Keratinocyte (primary cell): ENCODE measurements at regions not wholly inside any gene's neighbourhood (a gene's known extent, or its start where the extent isn't known, plus 50 kb on each side); places are given as distances from the start of the nearest gene placed in this dataset.

ENCODE experiments used
- EZH2 ChIP-seq: IDR thresholded peaks from one replicate; pipeline ENCODE4 v1.6.1; 2012; ENCODE audit warnings: inconsistent platforms, mild to moderate bottlenecking, low read length, moderate library complexity
- TF ChIP-seq, protein P1 (sequence below), 3 experiments: IDR thresholded peaks in 1 of 3; conservative IDR thresholded peaks in 1 of 3; optimal IDR thresholded peaks in 1 of 3; 2 replicates in 2 of 3; 3 replicates in 1 of 3; pipeline versions ENCODE3 to v1.5.1; 2011; ENCODE audit warnings: low read length in 3 of 3, mild to moderate bottlenecking in 3 of 3, moderate library complexity in 2 of 3, control low read depth in 1 of 3, inconsistent platforms in 1 of 3; ENCODE audit not compliant: insufficient read depth in 2 of 3; ENCODE audit errors: extremely low read depth in 1 of 3

DNA sequence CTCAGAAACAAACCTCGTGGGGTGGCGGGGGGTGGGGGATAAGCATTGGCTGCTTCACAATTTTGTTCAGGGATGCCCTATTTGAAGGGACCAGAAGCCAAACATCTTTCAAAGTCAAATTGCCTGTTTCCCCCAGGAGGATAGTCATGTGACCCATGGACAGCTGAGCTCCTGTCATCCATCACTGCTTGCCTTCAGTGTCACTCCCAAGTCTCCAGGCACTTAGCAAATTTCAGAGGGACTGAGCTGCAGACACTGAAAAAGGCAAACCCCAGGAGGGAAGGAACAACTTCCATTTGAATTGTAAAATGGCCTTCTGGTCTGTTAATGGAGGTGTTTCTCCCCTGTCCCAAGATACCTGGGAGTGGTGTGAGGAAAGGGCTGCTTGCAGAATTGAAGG is 73.4 kb downstream of the FRMPD3 start:
- TF ChIP-seq, protein P1, sequence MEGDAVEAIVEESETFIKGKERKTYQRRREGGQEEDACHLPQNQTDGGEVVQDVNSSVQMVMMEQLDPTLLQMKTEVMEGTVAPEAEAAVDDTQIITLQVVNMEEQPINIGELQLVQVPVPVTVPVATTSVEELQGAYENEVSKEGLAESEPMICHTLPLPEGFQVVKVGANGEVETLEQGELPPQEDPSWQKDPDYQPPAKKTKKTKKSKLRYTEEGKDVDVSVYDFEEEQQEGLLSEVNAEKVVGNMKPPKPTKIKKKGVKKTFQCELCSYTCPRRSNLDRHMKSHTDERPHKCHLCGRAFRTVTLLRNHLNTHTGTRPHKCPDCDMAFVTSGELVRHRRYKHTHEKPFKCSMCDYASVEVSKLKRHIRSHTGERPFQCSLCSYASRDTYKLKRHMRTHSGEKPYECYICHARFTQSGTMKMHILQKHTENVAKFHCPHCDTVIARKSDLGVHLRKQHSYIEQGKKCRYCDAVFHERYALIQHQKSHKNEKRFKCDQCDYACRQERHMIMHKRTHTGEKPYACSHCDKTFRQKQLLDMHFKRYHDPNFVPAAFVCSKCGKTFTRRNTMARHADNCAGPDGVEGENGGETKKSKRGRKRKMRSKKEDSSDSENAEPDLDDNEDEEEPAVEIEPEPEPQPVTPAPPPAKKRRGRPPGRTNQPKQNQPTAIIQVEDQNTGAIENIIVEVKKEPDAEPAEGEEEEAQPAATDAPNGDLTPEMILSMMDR (optimal IDR thresholded peaks at IDR 0.05 in 1 of 3, IDR thresholded peaks at IDR 0.05 in 1 of 3, conservative IDR thresholded peaks at IDR 0.05 in 1 of 3; ENCODE audit: extremely low read depth in 1 of 3, insufficient read depth in 2 of 3, low read length in 3 of 3) = no peak
- no peak for TF ChIP-seq EZH2
